Adrenal gland (tissue), 5 donors: ENCODE measurements at regions not wholly inside any gene's neighbourhood (a gene's known extent, or its start where the extent isn't known, plus 50 kb on each side); places are given as distances from the start of the nearest gene placed in this dataset.

ENCODE experiments used
- POLR2A ChIP-seq, 2 donors: fragments of 450-650 bp; IDR thresholded peaks; one replicate each; pipeline ENCODE4 v1.6.1; 2017; ENCODE audit warnings: antibody characterized with exemption in 2 of 2, mild to moderate bottlenecking in 2 of 2, moderate library complexity in 1 of 2
- TF ChIP-seq, protein P1 (sequence below), 6 experiments: fragments of 450-650 bp in 4 of 6; fragments of 200-600 bp in 2 of 6; sonication (generic) in 1 of 6; IDR thresholded peaks; 1 replicate in 5 of 6; 2 replicates in 1 of 6; pipeline versions ENCODE4 v1.5.1 to v1.8.0; 2016 to 2021; ENCODE audit warnings: antibody characterized with exemption in 6 of 6, mild to moderate bottlenecking in 2 of 6, moderate library complexity in 1 of 6
- donor health status: DM: no; HTN: no; CAD: no.

GRCh38 chr15:77733579-77734300 is 101.0 kb upstream of the LINGO1 start:
- TF ChIP-seq POLR2A (IDR thresholded peaks at IDR 0.05) = no peak
- TF ChIP-seq, protein P1, sequence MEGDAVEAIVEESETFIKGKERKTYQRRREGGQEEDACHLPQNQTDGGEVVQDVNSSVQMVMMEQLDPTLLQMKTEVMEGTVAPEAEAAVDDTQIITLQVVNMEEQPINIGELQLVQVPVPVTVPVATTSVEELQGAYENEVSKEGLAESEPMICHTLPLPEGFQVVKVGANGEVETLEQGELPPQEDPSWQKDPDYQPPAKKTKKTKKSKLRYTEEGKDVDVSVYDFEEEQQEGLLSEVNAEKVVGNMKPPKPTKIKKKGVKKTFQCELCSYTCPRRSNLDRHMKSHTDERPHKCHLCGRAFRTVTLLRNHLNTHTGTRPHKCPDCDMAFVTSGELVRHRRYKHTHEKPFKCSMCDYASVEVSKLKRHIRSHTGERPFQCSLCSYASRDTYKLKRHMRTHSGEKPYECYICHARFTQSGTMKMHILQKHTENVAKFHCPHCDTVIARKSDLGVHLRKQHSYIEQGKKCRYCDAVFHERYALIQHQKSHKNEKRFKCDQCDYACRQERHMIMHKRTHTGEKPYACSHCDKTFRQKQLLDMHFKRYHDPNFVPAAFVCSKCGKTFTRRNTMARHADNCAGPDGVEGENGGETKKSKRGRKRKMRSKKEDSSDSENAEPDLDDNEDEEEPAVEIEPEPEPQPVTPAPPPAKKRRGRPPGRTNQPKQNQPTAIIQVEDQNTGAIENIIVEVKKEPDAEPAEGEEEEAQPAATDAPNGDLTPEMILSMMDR (IDR thresholded peaks at IDR 0.05) = no peak
